ENCODE measurements at regions not wholly inside any gene's neighbourhood (a gene's known extent, or its start where the extent isn't known, plus 50 kb on each side); places are given as distances from the start of the nearest gene placed in this dataset.
A peak's percentile ranks its signal among the peaks of the same experiment; 100 is the strongest.

DNA sequence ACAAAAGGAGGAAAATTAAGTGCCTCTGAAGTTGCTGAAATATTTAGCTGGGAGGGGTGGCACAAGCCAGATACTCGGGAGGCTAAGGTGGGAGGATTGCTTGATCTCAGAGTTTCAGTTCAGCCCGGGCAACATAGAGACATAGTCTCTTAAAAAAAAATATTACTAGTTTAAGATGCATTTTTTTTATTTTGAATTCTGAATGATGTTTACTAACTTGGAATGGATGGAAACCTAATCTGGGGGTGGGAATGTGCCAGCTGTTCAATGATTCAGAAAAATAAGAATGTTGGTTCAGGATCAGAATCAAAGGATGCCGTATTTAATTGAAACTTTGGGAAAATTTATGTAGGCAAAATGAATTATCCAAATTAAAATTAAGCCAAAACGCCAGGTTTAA is 167.2 kb upstream of the ANK2 start:
- TF ChIP-seq, protein P1, sequence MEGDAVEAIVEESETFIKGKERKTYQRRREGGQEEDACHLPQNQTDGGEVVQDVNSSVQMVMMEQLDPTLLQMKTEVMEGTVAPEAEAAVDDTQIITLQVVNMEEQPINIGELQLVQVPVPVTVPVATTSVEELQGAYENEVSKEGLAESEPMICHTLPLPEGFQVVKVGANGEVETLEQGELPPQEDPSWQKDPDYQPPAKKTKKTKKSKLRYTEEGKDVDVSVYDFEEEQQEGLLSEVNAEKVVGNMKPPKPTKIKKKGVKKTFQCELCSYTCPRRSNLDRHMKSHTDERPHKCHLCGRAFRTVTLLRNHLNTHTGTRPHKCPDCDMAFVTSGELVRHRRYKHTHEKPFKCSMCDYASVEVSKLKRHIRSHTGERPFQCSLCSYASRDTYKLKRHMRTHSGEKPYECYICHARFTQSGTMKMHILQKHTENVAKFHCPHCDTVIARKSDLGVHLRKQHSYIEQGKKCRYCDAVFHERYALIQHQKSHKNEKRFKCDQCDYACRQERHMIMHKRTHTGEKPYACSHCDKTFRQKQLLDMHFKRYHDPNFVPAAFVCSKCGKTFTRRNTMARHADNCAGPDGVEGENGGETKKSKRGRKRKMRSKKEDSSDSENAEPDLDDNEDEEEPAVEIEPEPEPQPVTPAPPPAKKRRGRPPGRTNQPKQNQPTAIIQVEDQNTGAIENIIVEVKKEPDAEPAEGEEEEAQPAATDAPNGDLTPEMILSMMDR (IDR thresholded peaks at IDR 0.05): no peak
- no peak for TF ChIP-seq POLR2AphosphoS5 (IDR thresholded peaks at IDR 0.05)
- no peak for TF ChIP-seq EP300 (IDR thresholded peaks at IDR 0.05)
- TF ChIP-seq POLR2A (IDR thresholded peaks at IDR 0.05; ENCODE audit: low read depth): no peak
- 62% methylated on average over 4 of the region's 4 CpGs for whole genome bisulfite sequencing
- Histone ChIP-seq H3K27ac (replicated peaks in 1 of 4) (no peak overlapping the region), H3K4me3 (peak overlapping the region in 2 of 4 donors; percentile 4 to 27), H3K4me1 (peaks cover 0 to 10% (median 1%) of the 10 kb centered on the region in 4 donors), H3K9me3 (no peaks in the 10 kb centered on the region), H3K36me3 (no peaks in the 10 kb centered on the region), H3K27me3 (no peaks in the 10 kb centered on the region)
- no peak for DNase-seq (ENCODE audit: extremely low spot score)
- intact Hi-C loops (cut with DNase I): no loop called here

DNA sequence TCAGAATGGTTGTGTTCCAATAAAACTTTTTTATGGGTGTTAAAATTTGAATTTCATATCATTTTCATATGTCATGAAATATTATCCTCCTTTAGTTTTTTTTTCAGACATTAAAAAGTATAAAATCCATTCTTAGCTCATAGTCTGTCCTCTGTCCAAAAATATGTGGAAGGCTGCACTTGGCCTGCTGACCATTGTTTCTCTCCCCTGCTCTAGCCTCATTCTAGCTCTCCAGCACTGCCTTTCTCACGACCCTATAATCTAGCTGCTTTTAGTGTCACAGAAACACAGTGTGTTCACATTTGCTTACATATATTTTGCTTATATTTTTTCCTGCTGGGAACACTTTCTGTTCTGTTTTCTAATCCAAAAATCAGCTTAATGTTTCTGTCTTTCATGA is 165.0 kb upstream of the ANK2 start:
- Histone ChIP-seq H3K36me3 (no peaks in the 10 kb centered on the region), H3K27me3 (no peaks in the 10 kb centered on the region), H3K27ac (replicated peaks in 1 of 4) (no peak overlapping the region), H3K9me3 (no peaks in the 10 kb centered on the region), H3K4me1 (peaks cover 0 to 12% (median 7%) of the 10 kb centered on the region in 4 donors), H3K4me3 (no peak overlapping the region)
- no peak for TF ChIP-seq POLR2A (IDR thresholded peaks at IDR 0.05; ENCODE audit: low read depth)
- TF ChIP-seq POLR2AphosphoS5 (IDR thresholded peaks at IDR 0.05): no peak
- TF ChIP-seq EP300 (IDR thresholded peaks at IDR 0.05): no peak
- TF ChIP-seq, protein P1 (IDR thresholded peaks at IDR 0.05): no peak
- intact Hi-C loops (cut with DNase I): no loop called here
- no peak for DNase-seq (ENCODE audit: extremely low spot score)
- 13% methylated on average over 1 of the region's 1 CpG for WGBS

DNA sequence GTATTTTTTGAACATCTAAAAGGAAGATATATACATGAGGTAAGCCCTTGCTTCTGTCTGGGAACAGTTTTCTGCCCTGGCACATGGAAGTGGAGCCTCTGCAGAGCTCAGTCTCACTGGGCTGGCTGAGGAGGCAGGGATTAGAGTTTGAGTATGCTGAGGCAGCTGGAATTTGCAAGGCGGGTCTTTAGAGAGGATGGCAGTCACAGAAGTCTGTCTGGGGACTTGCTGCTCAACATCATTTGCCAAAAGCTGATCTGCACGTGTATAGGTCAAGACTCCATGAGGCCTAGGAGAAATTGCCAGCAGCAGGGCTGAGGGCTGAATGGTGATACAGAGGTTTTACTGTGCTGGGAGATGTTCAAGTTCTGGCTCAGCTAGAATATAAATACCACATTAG is 163.6 kb upstream of the ANK2 start:
- no peak for DNase-seq (ENCODE audit: extremely low spot score)
- Histone ChIP-seq H3K9me3 (no peaks in the 10 kb centered on the region), H3K36me3 (no peaks in the 10 kb centered on the region), H3K4me1 (peaks cover 0 to 20% (median 17%) of the 10 kb centered on the region in 4 donors), H3K27ac (replicated peaks in 1 of 4) (no peak overlapping the region), H3K4me3 (no peak overlapping the region), H3K27me3 (no peaks in the 10 kb centered on the region)
- no CpG with 5 or more reads among the region's 2 CpGs for WGBS
- no peak for TF ChIP-seq POLR2AphosphoS5 (IDR thresholded peaks at IDR 0.05)
- TF ChIP-seq, protein P1 (IDR thresholded peaks at IDR 0.05): no peak
- intact Hi-C loops (cut with DNase I): no loop called here

DNA sequence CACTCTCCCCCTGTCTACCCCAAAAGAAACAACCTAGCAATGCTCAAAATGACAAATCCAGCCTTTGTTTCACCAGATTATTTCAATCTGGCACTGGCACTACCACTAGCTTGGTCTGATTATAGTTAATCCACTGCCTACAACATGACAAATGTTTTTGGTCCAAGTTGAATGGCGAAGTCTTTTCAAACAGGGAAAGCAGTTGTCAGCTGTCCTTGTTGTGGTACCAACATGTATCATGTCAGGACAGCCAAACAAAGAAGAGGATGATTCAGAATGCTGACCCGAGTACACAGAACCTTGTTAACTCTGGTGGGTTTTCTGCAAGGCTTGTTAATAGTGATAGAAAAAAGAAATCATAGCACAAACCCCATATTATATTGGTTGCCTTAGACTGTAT is 160.8 kb upstream of the ANK2 start:
- H3K27me3 ChIP-seq: no peaks in the 10 kb centered on the region
- 92% methylated on average over 2 of the region's 2 CpGs for WGBS
- H3K4me3 ChIP-seq: no peak overlapping the region
- H3K27ac ChIP-seq (replicated peaks in 1 of 4): no peak overlapping the region
- H3K9me3 ChIP-seq: no peaks in the 10 kb centered on the region
- H3K4me1 ChIP-seq: peaks cover 0 to 22% (median 18%) of the 10 kb centered on the region in 4 donors
- no peak for DNase-seq (ENCODE audit: extremely low spot score)
- TF ChIP-seq POLR2AphosphoS5 (IDR thresholded peaks at IDR 0.05) (no peak), POLR2A (IDR thresholded peaks at IDR 0.05; ENCODE audit: low read depth) (no peak), EP300 (IDR thresholded peaks at IDR 0.05) (no peak)
- TF ChIP-seq, protein P1 (IDR thresholded peaks at IDR 0.05): no peak
- intact Hi-C loops (cut with DNase I): no loop called here
- no peaks in the 10 kb centered on the region for H3K36me3 ChIP-seq

DNA sequence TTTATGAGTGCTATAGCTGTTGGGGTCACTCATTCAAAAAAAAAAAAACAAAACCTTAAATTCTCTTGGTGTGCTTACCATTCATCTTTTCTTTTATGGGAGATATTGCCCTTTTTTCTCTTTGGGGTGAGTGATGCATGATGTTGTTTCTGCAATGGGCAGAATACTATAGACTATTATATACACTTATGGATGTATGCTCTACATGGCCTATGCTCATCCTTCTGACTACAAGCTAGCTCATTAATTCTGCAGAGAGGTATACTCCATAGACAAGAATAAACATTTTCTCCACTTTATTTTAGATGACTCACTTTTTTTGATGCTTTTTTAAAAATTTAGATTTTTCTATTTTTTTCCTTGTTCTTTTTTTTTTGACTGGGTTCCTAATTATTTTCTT is 160.3 kb upstream of the ANK2 start:
- no peaks in the 10 kb centered on the region for H3K27me3 ChIP-seq
- peaks cover 0 to 22% (median 18%) of the 10 kb centered on the region in 4 donors for H3K4me1 ChIP-seq
- H3K4me3 ChIP-seq: peak overlapping the region; percentile 38 to 52 (median 48)
- intact Hi-C loops (cut with DNase I): no loop called here
- no peaks in the 10 kb centered on the region for H3K9me3 ChIP-seq
- H3K36me3 ChIP-seq: no peaks in the 10 kb centered on the region
- DNase-seq (ENCODE audit: extremely low spot score): no peak
- TF ChIP-seq POLR2A (IDR thresholded peaks at IDR 0.05; ENCODE audit: low read depth) (no peak), EP300 (IDR thresholded peaks at IDR 0.05) (no peak), POLR2AphosphoS5 (IDR thresholded peaks at IDR 0.05) (no peak)
- TF ChIP-seq, protein P1 (IDR thresholded peaks at IDR 0.05): no peak
- H3K27ac ChIP-seq (replicated peaks in 1 of 4): peak overlapping the region in 2 of 4 donors; percentile 73
